Stimulated activated naive CD8-positive, alpha-beta T cell treated with anti-CD3 and anti-CD28 coated beads, Interleukin-15, Interleukin-2, amounts not matched to agents 100 ng/mL and 50 ng/mL, for 24 hours (primary cell): ENCODE measurements at regions not wholly inside any gene's neighbourhood (a gene's known extent, or its start where the extent isn't known, plus 50 kb on each side); places are given as distances from the start of the nearest gene placed in this dataset.
"Not testable (repeated sequence)": the region's sequence is repeated elsewhere in the genome, so short reads cannot be mapped to it uniquely, and the experiment has no call there.

Source experiments
- H3K27ac Mint-ChIP-seq: one replicate; pipeline ENCODE4 v1.8.0; 2021; ENCODE audit warnings: mild to moderate bottlenecking, mixed read lengths
- H3K27me3 Mint-ChIP-seq: one replicate; pipeline ENCODE4 v1.8.0; 2021; ENCODE audit warnings: mixed read lengths
- H3K36me3 Mint-ChIP-seq: one replicate; pipeline ENCODE4 v1.8.0; 2021; ENCODE audit warnings: low read depth, mixed read lengths
- H3K4me1 Mint-ChIP-seq: one replicate; pipeline ENCODE4 v1.8.0; 2021; ENCODE audit warnings: low read depth, mixed read lengths
- H3K4me3 Mint-ChIP-seq: one replicate; pipeline ENCODE4 v1.8.0; 2021; ENCODE audit warnings: mild to moderate bottlenecking, mixed read lengths
- H3K9me3 Mint-ChIP-seq: one replicate; pipeline ENCODE4 v1.8.0; 2021; ENCODE audit warnings: mixed read lengths

GRCh38 chr14:58738189-58738836, 100.6 kb downstream of the DACT1 start:
- Mint-ChIP-seq H3K27me3 (peaks cover 9% of the 10 kb centered on the region), H3K36me3 (no peaks in the 10 kb centered on the region), H3K27ac (no peak overlapping the region), H3K9me3 (no peaks in the 10 kb centered on the region), H3K4me1 (peaks cover 8% of the 10 kb centered on the region), H3K4me3 (no peak overlapping the region)

- Mint-ChIP-seq H3K9me3 (no peaks in the 10 kb centered on the region), H3K4me3 (no peak overlapping the region), H3K4me1 (peaks cover 3% of the 10 kb centered on the region), H3K27me3 (peaks cover 9% of the 10 kb centered on the region), H3K36me3 (no peaks in the 10 kb centered on the region), H3K27ac (no peak overlapping the region)
Measured at GRCh38 chr14:58738876-58739275, 101.1 kb downstream of the DACT1 start.

GRCh38 chr14:58739674-58740073, 101.9 kb downstream of the DACT1 start:
- Mint-ChIP-seq H3K4me3 (no peak overlapping the region), H3K27me3 (peaks cover 9% of the 10 kb centered on the region), H3K36me3 (no peaks in the 10 kb centered on the region), H3K9me3 (no peaks in the 10 kb centered on the region), H3K27ac (no peak overlapping the region), H3K4me1 (no peaks in the 10 kb centered on the region)

- Mint-ChIP-seq H3K9me3 (no peaks in the 10 kb centered on the region), H3K27me3 (peaks cover 12% of the 10 kb centered on the region), H3K36me3 (no peaks in the 10 kb centered on the region), H3K4me1 (no peaks in the 10 kb centered on the region), H3K27ac (no peak overlapping the region), H3K4me3 (no peak overlapping the region)
Measured at GRCh38 chr14:58740379-58740935, 102.7 kb downstream of the DACT1 start.

GRCh38 chr14:58744801-58745394, 107.1 kb downstream of the DACT1 start:
- Mint-ChIP-seq H3K27me3 (peaks cover 7% of the 10 kb centered on the region), H3K36me3 (no peaks in the 10 kb centered on the region), H3K9me3 (no peaks in the 10 kb centered on the region), H3K4me3 (no peak overlapping the region), H3K4me1 (peaks cover 10% of the 10 kb centered on the region), H3K27ac (no peak overlapping the region)

GRCh38 chr14:58746261-58746660, 108.5 kb downstream of the DACT1 start:
- Mint-ChIP-seq H3K9me3 (no peaks in the 10 kb centered on the region), H3K27me3 (peaks cover 3% of the 10 kb centered on the region)

GRCh38 chr14:58746701-58747100, 108.9 kb downstream of the DACT1 start:
- peaks cover 10% of the 10 kb centered on the region for H3K4me1 Mint-ChIP-seq
- H3K27ac Mint-ChIP-seq, result no peak overlapping the region
- H3K27me3 Mint-ChIP-seq, result peaks cover 3% of the 10 kb centered on the region
- H3K9me3 Mint-ChIP-seq, result no peaks in the 10 kb centered on the region
- H3K4me3 Mint-ChIP-seq, result no peak overlapping the region
- H3K36me3 Mint-ChIP-seq, result no peaks in the 10 kb centered on the region

More at GRCh38 chr14:58746261-58746660, 108.5 kb downstream of the DACT1 start:
- H3K36me3 Mint-ChIP-seq, result no peaks in the 10 kb centered on the region
- H3K4me3 Mint-ChIP-seq, result no peak overlapping the region
- peaks cover 10% of the 10 kb centered on the region for H3K4me1 Mint-ChIP-seq
- H3K27ac Mint-ChIP-seq, result no peak overlapping the region

GRCh38 chr14:58747181-58747580, 109.4 kb downstream of the DACT1 start:
- Mint-ChIP-seq H3K27me3 (peaks cover 3% of the 10 kb centered on the region), H3K9me3 (no peaks in the 10 kb centered on the region), H3K36me3 (no peaks in the 10 kb centered on the region), H3K4me3 (no peak overlapping the region), H3K4me1 (peaks cover 10% of the 10 kb centered on the region), H3K27ac (no peak overlapping the region)

- H3K9me3 Mint-ChIP-seq, H3K36me3 Mint-ChIP-seq, H3K4me1 Mint-ChIP-seq, H3K27ac Mint-ChIP-seq, H3K4me3 Mint-ChIP-seq, H3K27me3 Mint-ChIP-seq: not testable (repeated sequence)
Measured at GRCh38 chr14:58748251-58748650, 110.5 kb downstream of the DACT1 start.

GRCh38 chr14:58749066-58749669, 111.4 kb downstream of the DACT1 start:
- no peaks in the 10 kb centered on the region for H3K36me3 Mint-ChIP-seq
- peaks cover 10% of the 10 kb centered on the region for H3K4me1 Mint-ChIP-seq
- no peak overlapping the region for H3K4me3 Mint-ChIP-seq
- H3K27ac Mint-ChIP-seq, result peak overlapping the region; percentile 28
- peaks cover 3% of the 10 kb centered on the region for H3K27me3 Mint-ChIP-seq
- H3K9me3 Mint-ChIP-seq, result no peaks in the 10 kb centered on the region

- H3K4me1 Mint-ChIP-seq, result peaks cover 10% of the 10 kb centered on the region
Measured at GRCh38 chr14:58750321-58751269, 112.8 kb downstream of the DACT1 start.

GRCh38 chr14:58751788-58752187, 114.0 kb downstream of the DACT1 start:
- Mint-ChIP-seq H3K36me3 (no peaks in the 10 kb centered on the region), H3K4me3 (no peak overlapping the region), H3K4me1 (peaks cover 10% of the 10 kb centered on the region), H3K27me3 (no peaks in the 10 kb centered on the region), H3K27ac (no peak overlapping the region), H3K9me3 (no peaks in the 10 kb centered on the region)

More at GRCh38 chr14:58750321-58751269, 112.8 kb downstream of the DACT1 start:
- no peaks in the 10 kb centered on the region for H3K36me3 Mint-ChIP-seq
- H3K27ac Mint-ChIP-seq, result no peak overlapping the region
- no peak overlapping the region for H3K4me3 Mint-ChIP-seq
- no peaks in the 10 kb centered on the region for H3K9me3 Mint-ChIP-seq
- H3K27me3 Mint-ChIP-seq, result no peaks in the 10 kb centered on the region

- no peaks in the 10 kb centered on the region for H3K9me3 Mint-ChIP-seq
- H3K4me1 Mint-ChIP-seq, result peaks cover 10% of the 10 kb centered on the region
- no peak overlapping the region for H3K27ac Mint-ChIP-seq
- no peaks in the 10 kb centered on the region for H3K36me3 Mint-ChIP-seq
- H3K27me3 Mint-ChIP-seq, result no peaks in the 10 kb centered on the region
- H3K4me3 Mint-ChIP-seq, result no peak overlapping the region
Measured at GRCh38 chr14:58752289-58752688, 114.5 kb downstream of the DACT1 start.

GRCh38 chr14:58752771-58753201, 115.0 kb downstream of the DACT1 start:
- no peaks in the 10 kb centered on the region for H3K9me3 Mint-ChIP-seq
- H3K27me3 Mint-ChIP-seq, result no peaks in the 10 kb centered on the region
- no peaks in the 10 kb centered on the region for H3K36me3 Mint-ChIP-seq
- peaks cover 10% of the 10 kb centered on the region for H3K4me1 Mint-ChIP-seq
- H3K4me3 Mint-ChIP-seq, result no peak overlapping the region
- H3K27ac Mint-ChIP-seq, result no peak overlapping the region
